Effector memory CD8-positive, alpha-beta T cell (primary cell): ENCODE measurements at regions not wholly inside any gene's neighbourhood (a gene's known extent, or its start where the extent isn't known, plus 50 kb on each side); places are given as distances from the start of the nearest gene placed in this dataset.

Experiments used
- ATAC-seq: fragments of 150-1000 bp; cut with Tn5 transposase; replicated peaks from 2 replicates; pipeline ENCODE4 v1.10.0; 2021; ENCODE audit warnings: mild to moderate bottlenecking, moderate library complexity
- DNase-seq, 3 experiments: peaks; one replicate each; pipeline ENCODE4 v3.0.0; 2021
- H3K27ac Mint-ChIP-seq, 2 donors: one replicate each; pipeline ENCODE4 v1.8.0; 2022; ENCODE audit warnings: mild to moderate bottlenecking in 2 of 2, mixed read lengths in 2 of 2, moderate library complexity in 2 of 2
- H3K27me3 Mint-ChIP-seq, 2 donors: one replicate each; pipeline ENCODE4 v1.8.0; 2022; ENCODE audit warnings: mixed read lengths in 2 of 2
- H3K36me3 Mint-ChIP-seq: one replicate; pipeline ENCODE4 v1.8.0; 2022; ENCODE audit warnings: mild to moderate bottlenecking, moderate library complexity, mixed read lengths; ENCODE audit not compliant: insufficient read depth
- H3K4me1 Mint-ChIP-seq, 2 donors: one replicate each; pipeline ENCODE4 v1.8.0; 2022; ENCODE audit warnings: low read depth in 2 of 2, mixed read lengths in 2 of 2
- H3K4me3 Mint-ChIP-seq, 2 donors: one replicate each; pipeline ENCODE4 v1.8.0; 2022; ENCODE audit warnings: mild to moderate bottlenecking in 2 of 2, mixed read lengths in 2 of 2, moderate library complexity in 2 of 2
- H3K9me3 Mint-ChIP-seq, 2 donors: one replicate each; pipeline ENCODE4 v1.8.0; 2022; ENCODE audit warnings: mixed read lengths in 2 of 2

DNA sequence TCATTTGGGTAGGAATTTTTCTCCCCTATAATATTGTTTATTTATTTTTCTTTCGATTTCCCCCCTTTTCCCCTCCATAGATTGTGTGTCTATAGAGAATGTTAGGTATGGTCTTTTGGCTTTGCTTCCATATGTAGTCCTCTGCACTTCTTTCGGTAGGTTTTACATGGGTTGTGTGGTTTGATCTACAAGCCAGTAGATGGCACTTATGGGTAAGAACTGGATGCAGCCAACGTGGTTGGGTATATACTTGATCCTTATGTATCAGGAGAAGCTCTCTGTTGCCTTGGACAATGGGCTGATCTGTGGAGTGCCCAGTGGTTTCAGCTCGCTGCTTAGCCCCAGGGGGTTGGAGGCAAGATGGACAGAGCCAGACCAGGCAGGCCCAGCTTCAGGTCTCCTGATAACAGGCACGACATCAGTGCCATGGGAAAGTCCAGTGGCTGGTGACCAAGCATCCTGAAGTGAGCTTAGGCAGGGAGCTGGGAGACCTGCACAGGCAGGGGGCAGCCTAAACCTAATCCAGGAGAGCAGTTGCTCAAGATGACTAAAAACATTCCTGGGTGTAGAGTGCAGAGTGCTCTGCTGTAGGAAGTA lies 488.3 kb downstream of the CCDC85A start:
- DNase-seq (no peak), ATAC-seq (no peak)
- Mint-ChIP-seq H3K27ac (no peak overlapping the region), H3K4me1 (no peaks in the 10 kb centered on the region), H3K4me3 (no peak overlapping the region), H3K27me3 (no peaks in the 10 kb centered on the region), H3K36me3 (no peaks in the 10 kb centered on the region), H3K9me3 (peaks cover 7 to 18% of the 10 kb centered on the region in 2 donors)

DNA sequence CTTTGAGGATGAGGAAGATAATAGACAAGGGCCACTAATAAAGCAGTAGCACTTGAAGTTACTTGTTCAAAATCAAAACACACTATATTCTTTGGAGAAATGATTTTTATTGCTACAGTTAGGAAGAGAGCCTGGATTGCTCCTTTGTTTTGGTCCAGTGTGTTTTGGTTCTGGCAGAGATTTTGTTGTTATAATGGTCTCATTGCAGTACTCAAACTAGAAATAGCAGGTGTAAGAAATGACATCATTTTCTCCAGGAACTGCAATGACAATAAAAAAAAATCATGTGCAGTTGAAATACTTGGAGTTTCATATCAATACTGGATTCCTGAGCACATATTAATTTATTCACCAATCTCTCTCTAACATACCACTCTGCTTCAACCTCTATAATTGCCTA lies 490.3 kb downstream of the CCDC85A start:
- no peaks in the 10 kb centered on the region for H3K4me1 Mint-ChIP-seq
- no peak overlapping the region for H3K4me3 Mint-ChIP-seq
- H3K36me3 Mint-ChIP-seq, result no peaks in the 10 kb centered on the region

GRCh38 chr2:56676966-56677365 lies 493.2 kb downstream of the CCDC85A start:
- no peaks in the 10 kb centered on the region for H3K27me3 Mint-ChIP-seq
- peaks cover 4 to 10% of the 10 kb centered on the region in 2 donors for H3K9me3 Mint-ChIP-seq
- H3K4me3 Mint-ChIP-seq, result no peak overlapping the region
- DNase-seq (no peak), ATAC-seq (no peak)
- no peaks in the 10 kb centered on the region for H3K4me1 Mint-ChIP-seq
- no peaks in the 10 kb centered on the region for H3K36me3 Mint-ChIP-seq
- no peak overlapping the region for H3K27ac Mint-ChIP-seq

More for the DNA sequence above, 490.3 kb downstream of the CCDC85A start:
- no peaks in the 10 kb centered on the region for H3K27me3 Mint-ChIP-seq
- H3K27ac Mint-ChIP-seq, result no peak overlapping the region
- ATAC-seq, result no peak
- DNase-seq, result no peak
- H3K9me3 Mint-ChIP-seq, result peaks cover 7 to 18% of the 10 kb centered on the region in 2 donors

DNA sequence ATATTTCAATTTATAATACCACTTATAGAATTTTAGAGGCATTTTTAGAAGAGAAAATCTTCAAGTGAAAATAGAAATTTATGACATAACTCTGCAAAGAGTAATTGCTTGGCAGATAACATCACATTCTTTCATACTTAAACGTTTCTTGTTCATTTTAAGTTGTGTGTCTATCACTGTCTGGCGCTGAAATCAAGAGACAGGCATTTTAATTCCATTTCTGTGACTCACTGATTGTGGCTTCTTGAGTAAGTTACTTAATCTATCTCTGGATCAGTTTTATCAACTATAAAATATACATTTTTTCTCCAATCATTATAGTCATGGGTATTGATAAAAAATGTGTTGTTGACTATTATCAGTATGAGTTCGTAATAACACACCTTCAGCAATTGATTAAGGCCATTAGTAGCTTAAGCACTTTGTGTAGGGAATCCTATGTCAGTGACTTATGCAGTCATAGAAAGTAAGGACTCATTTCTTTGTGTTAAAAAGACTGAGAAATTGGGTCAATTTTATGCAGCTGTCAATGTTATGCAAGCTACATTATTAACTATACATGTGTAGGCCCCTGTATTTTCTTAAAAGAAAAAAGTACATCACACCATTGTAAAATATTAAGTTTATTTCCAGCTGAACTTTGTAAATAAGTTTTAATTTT lies 497.3 kb downstream of the CCDC85A start:
- Mint-ChIP-seq H3K27me3 (no peaks in the 10 kb centered on the region), H3K9me3 (peaks cover 6 to 7% of the 10 kb centered on the region in 2 donors), H3K27ac (no peak overlapping the region), H3K4me3 (no peak overlapping the region), H3K36me3 (no peaks in the 10 kb centered on the region), H3K4me1 (no peaks in the 10 kb centered on the region)
- DNase-seq (no peak), ATAC-seq (no peak)

- no peak for ATAC-seq
- DNase-seq, result no peak
Observed at GRCh38 chr2:56681659-56682396, 498.0 kb downstream of the CCDC85A start.

GRCh38 chr2:56682397-56682760 lies 498.6 kb downstream of the CCDC85A start:
- no peaks in the 10 kb centered on the region for H3K27me3 Mint-ChIP-seq
- H3K4me1 Mint-ChIP-seq, result no peaks in the 10 kb centered on the region
- H3K27ac Mint-ChIP-seq, result no peak overlapping the region
- H3K9me3 Mint-ChIP-seq, result peaks cover 6 to 7% of the 10 kb centered on the region in 2 donors
- H3K36me3 Mint-ChIP-seq, result no peaks in the 10 kb centered on the region
- ATAC-seq (no peak), DNase-seq (no peak)
- no peak overlapping the region for H3K4me3 Mint-ChIP-seq

More at GRCh38 chr2:56681659-56682396, 498.0 kb downstream of the CCDC85A start:
- Mint-ChIP-seq H3K36me3 (no peaks in the 10 kb centered on the region), H3K4me1 (no peaks in the 10 kb centered on the region), H3K27ac (no peak overlapping the region), H3K4me3 (no peak overlapping the region), H3K27me3 (no peaks in the 10 kb centered on the region), H3K9me3 (peaks cover 6 to 7% of the 10 kb centered on the region in 2 donors)

DNA sequence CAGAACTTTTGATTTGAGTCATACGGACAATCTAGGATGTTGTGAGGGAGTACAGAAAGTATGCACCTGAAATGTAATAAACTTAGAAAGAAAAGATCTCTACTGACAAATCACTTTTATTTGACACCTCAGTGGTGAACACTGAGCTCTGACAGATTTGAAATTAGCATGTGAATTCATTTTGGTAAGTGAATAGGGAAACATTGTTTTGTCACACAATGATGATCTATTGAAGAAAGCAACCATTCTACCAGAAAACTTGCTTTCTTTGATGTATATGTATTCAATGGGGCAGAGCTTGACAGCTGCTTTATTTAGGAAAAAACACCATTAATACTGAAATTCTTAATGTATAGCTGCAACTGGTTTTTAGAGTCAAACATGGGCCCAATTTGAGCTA lies 500.5 kb downstream of the CCDC85A start:
- H3K36me3 Mint-ChIP-seq, result no peaks in the 10 kb centered on the region
- no peak overlapping the region for H3K4me3 Mint-ChIP-seq
- H3K27ac Mint-ChIP-seq, result no peak overlapping the region
- no peaks in the 10 kb centered on the region for H3K4me1 Mint-ChIP-seq
- no peak for ATAC-seq
- no peak for DNase-seq
- peaks cover 6 to 9% of the 10 kb centered on the region in 2 donors for H3K9me3 Mint-ChIP-seq
- H3K27me3 Mint-ChIP-seq, result no peaks in the 10 kb centered on the region

- H3K9me3 Mint-ChIP-seq, result peaks cover 6 to 9% of the 10 kb centered on the region in 2 donors
- no peak for ATAC-seq
- no peaks in the 10 kb centered on the region for H3K4me1 Mint-ChIP-seq
- no peak overlapping the region for H3K27ac Mint-ChIP-seq
- H3K4me3 Mint-ChIP-seq, result no peak overlapping the region
- no peak for DNase-seq
- no peaks in the 10 kb centered on the region for H3K36me3 Mint-ChIP-seq
- no peaks in the 10 kb centered on the region for H3K27me3 Mint-ChIP-seq
Observed at GRCh38 chr2:56685205-56685604, 501.4 kb downstream of the CCDC85A start.

DNA sequence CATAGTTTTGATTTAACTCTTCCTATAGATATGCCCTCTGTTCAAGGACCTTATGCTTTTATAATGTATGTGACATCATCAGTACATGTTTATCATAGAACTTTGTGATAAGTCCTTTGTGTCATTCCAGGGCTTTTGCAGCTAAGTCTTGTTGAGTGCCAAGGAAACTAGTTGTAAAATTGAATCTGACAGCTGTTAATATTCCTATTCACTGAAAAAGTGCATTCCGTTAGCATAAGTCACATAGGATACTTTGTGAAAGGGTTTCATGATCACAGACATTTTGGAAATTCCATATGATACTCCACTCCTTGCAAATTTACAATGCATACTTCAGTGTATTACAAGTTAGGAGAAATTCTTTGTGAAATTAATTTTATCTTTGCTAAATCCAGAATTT lies 503.4 kb downstream of the CCDC85A start:
- DNase-seq (no peak), ATAC-seq (no peak)
- no peak overlapping the region for H3K27ac Mint-ChIP-seq
- H3K9me3 Mint-ChIP-seq, result peaks cover 5 to 10% of the 10 kb centered on the region in 2 donors
- H3K4me1 Mint-ChIP-seq, result no peaks in the 10 kb centered on the region
- no peaks in the 10 kb centered on the region for H3K27me3 Mint-ChIP-seq
- H3K4me3 Mint-ChIP-seq, result no peak overlapping the region
- H3K36me3 Mint-ChIP-seq, result no peaks in the 10 kb centered on the region

DNA sequence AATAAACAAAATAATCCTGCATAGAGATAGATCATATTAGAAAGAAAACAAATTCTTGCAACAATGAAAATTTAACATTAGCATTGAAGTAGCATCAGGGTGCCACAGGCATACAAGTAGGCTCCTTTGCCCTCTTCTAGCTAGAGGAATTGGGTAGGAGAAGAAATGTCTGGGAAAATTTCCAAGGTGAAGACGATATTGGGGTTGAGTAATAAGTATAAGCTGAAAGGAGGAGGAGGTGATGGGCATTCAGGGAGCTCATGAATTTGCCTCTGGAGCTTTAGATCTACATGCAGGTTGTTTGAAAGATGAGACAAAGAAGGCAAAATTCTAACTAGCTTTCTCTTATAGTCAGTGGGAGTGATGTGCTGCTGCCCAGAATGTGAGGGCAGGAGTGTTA lies 504.9 kb downstream of the CCDC85A start:
- DNase-seq, result no peak
- no peak for ATAC-seq
- no peaks in the 10 kb centered on the region for H3K27me3 Mint-ChIP-seq
- no peaks in the 10 kb centered on the region for H3K4me1 Mint-ChIP-seq
- H3K27ac Mint-ChIP-seq, result no peak overlapping the region
- H3K9me3 Mint-ChIP-seq, result peaks cover 9 to 18% of the 10 kb centered on the region in 2 donors
- H3K4me3 Mint-ChIP-seq, result no peak overlapping the region
- H3K36me3 Mint-ChIP-seq, result no peaks in the 10 kb centered on the region

DNA sequence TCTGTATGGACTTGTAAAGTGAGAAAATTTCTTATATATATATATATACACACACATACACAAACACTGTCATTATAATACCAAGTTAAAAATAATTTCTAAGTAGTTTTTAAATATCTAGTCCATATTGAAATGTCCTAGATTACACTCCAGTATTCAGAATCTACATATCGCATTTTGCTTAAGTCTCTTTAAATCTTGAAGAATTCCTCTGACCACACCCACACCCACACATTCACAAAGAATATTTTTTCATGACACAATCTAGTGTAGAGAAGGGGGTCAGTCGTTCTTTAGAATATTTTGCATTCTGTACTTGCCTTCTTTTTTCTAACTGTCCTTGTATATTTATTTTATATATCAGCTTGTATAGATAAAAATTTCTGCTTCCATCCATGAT lies 509.7 kb downstream of the CCDC85A start:
- no peak overlapping the region for H3K27ac Mint-ChIP-seq
- no peak overlapping the region for H3K4me3 Mint-ChIP-seq
- DNase-seq, result no peak
- ATAC-seq, result no peak
- no peaks in the 10 kb centered on the region for H3K36me3 Mint-ChIP-seq
- H3K27me3 Mint-ChIP-seq, result no peaks in the 10 kb centered on the region
- H3K4me1 Mint-ChIP-seq, result no peaks in the 10 kb centered on the region
- peaks cover 13 to 23% of the 10 kb centered on the region in 2 donors for H3K9me3 Mint-ChIP-seq

DNA sequence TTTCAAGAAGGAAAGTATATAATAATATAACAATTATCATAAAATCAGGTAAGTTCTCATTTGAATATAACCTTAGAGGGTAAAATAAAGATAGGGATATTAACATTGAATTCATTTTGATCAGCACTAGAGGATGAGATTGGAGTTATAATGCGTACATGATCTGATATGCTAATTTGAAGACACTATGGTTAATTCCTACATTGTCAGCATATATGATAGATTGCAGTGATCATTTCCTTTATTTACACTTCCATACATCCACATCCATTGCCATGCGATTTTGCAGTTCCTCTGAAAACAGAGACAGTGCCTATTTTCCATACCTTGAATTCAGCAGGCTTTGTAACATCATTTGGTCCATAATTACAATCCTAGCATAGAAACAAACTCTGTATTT lies 519.2 kb downstream of the CCDC85A start:
- no peak for DNase-seq
- no peak for ATAC-seq
- Mint-ChIP-seq H3K36me3 (no peaks in the 10 kb centered on the region), H3K27me3 (no peaks in the 10 kb centered on the region), H3K27ac (no peak overlapping the region), H3K4me1 (no peaks in the 10 kb centered on the region), H3K4me3 (no peak overlapping the region), H3K9me3 (peaks cover 14 to 23% of the 10 kb centered on the region in 2 donors)

DNA sequence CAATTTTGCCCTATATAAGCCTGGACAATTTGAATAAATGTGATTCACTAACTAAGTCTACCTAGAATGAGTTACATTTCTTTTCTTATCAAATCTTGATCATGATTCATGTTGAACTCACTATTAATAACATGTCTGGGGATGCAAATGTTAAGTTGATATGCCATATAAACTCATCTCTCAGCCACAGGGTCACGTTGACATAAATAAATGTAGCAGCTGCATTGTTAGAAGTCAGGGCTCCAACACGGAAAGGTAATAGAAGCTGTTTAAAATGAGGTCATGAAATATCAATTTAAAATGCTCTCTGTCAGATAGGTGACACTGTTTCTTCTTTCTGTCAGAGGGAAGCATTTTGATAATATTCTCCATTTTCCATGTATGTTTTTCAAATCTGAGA lies 521.9 kb downstream of the CCDC85A start:
- DNase-seq (no peak), ATAC-seq (no peak)
- Mint-ChIP-seq H3K4me1 (no peaks in the 10 kb centered on the region), H3K9me3 (peaks cover 7 to 11% of the 10 kb centered on the region in 2 donors), H3K4me3 (no peak overlapping the region), H3K36me3 (no peaks in the 10 kb centered on the region), H3K27me3 (no peaks in the 10 kb centered on the region), H3K27ac (no peak overlapping the region)

GRCh38 chr2:56707218-56707617 lies 523.4 kb downstream of the CCDC85A start:
- DNase-seq (no peak), ATAC-seq (no peak)
- H3K27ac Mint-ChIP-seq, result no peak overlapping the region
- H3K9me3 Mint-ChIP-seq, result peaks cover 6 to 8% of the 10 kb centered on the region in 2 donors
- no peaks in the 10 kb centered on the region for H3K4me1 Mint-ChIP-seq
- H3K4me3 Mint-ChIP-seq, result no peak overlapping the region
- H3K36me3 Mint-ChIP-seq, result no peaks in the 10 kb centered on the region
- no peaks in the 10 kb centered on the region for H3K27me3 Mint-ChIP-seq
